WTC11 (cell line): ENCODE measurements at regions not wholly inside any gene's neighbourhood (a gene's known extent, or its start where the extent isn't known, plus 50 kb on each side); places are given as distances from the start of the nearest gene placed in this dataset.
A peak's percentile ranks its signal among the peaks of the same experiment; 100 is the strongest.
"Not testable (repeated sequence)": the region's sequence is repeated elsewhere in the genome, so short reads cannot be mapped to it uniquely, and the experiment has no call there.

Source experiments
- ATAC-seq: fragments of 200-7000 bp; cut with Tn5 transposase; 2 replicates; pipeline ENCODE4 v1.10.0; 2021; ENCODE audit warnings: mild to moderate bottlenecking, moderate library complexity
- CTCF ChIA-PET: fragments of 300-600 bp; sonication (Branson Sonifier 250); formaldehyde crosslinking; loops from one replicate; lab custom pipeline; 2021; ENCODE audit warnings: antibody characterized with exemption; lab: Charles Lee
- POLR2A ChIA-PET: fragments of 350-600 bp; sonication (Branson Sonifier 250); formaldehyde crosslinking; loops from one replicate; lab custom pipeline; 2021; ENCODE audit warnings: antibody characterized with exemption; lab: Charles Lee
- DNase-seq: peaks from one replicate; pipeline ENCODE4 v3.0.0; 2021; ENCODE audit warnings: low spot score
- H3K27ac Mint-ChIP-seq: 2 replicates; pipeline ENCODE4 v1.8.0; 2021; ENCODE audit warnings: mixed read lengths
- H3K27me3 Mint-ChIP-seq: 2 replicates; pipeline ENCODE4 v1.8.0; 2021; ENCODE audit warnings: low read depth, mild to moderate bottlenecking, moderate library complexity, mixed read lengths
- H3K36me3 Mint-ChIP-seq: 2 replicates; pipeline ENCODE4 v1.8.0; 2021; ENCODE audit warnings: mixed read lengths
- H3K4me1 Mint-ChIP-seq: 2 replicates; pipeline ENCODE4 v1.8.0; 2022; ENCODE audit warnings: mixed read lengths
- H3K4me3 Mint-ChIP-seq: 2 replicates; pipeline ENCODE4 v1.8.0; 2021; ENCODE audit warnings: mild to moderate bottlenecking, moderate library complexity, mixed read lengths
- H3K9me3 Mint-ChIP-seq: 2 replicates; pipeline ENCODE4 v1.8.0; 2021; ENCODE audit warnings: mixed read lengths
- ATF1 ChIP-seq: sonication (generic); formaldehyde crosslinking; IDR thresholded peaks from 2 replicates; pipeline ENCODE4 v1.8.1; 2023; ENCODE audit warnings: mild to moderate bottlenecking, moderate library complexity, missing genetic modification reagents
- CREB1 ChIP-seq: sonication (generic); formaldehyde crosslinking; IDR thresholded peaks from 2 replicates; pipeline ENCODE4 v1.8.0; 2023; ENCODE audit warnings: mild to moderate bottlenecking, missing genetic modification reagents
- EMX1 ChIP-seq: fragments of 250-450 bp; sonication (Bioruptor Pico); IDR thresholded peaks from 2 replicates; pipeline ENCODE4 v1.8.0; 2021; ENCODE audit warnings: mild to moderate bottlenecking
- JUN ChIP-seq: sonication (generic); formaldehyde crosslinking; IDR thresholded peaks from 2 replicates; pipeline ENCODE4 v1.8.0; 2023; ENCODE audit warnings: mild to moderate bottlenecking, missing genetic modification reagents
- PRRX2 ChIP-seq: fragments of 250-450 bp; sonication (Bioruptor Pico); IDR thresholded peaks from 2 replicates; pipeline ENCODE4 v1.8.0; 2021; ENCODE audit warnings: mild to moderate bottlenecking
- RORB ChIP-seq: fragments of 250-450 bp; sonication (Bioruptor Pico); IDR thresholded peaks from 2 replicates; pipeline ENCODE4 v1.9.0; 2021; ENCODE audit warnings: mild to moderate bottlenecking
- ZNF423 ChIP-seq: fragments of 250-450 bp; sonication (Bioruptor Pico); IDR thresholded peaks from 2 replicates; pipeline ENCODE4 v2.1.2; 2022; ENCODE audit warnings: mild to moderate bottlenecking, moderate library complexity
- TF ChIP-seq, protein P1 (sequence below): sonication (generic); formaldehyde crosslinking; IDR thresholded peaks from 2 replicates; pipeline ENCODE4 v1.8.1; 2022; ENCODE audit warnings: low read depth, mild to moderate bottlenecking, moderate library complexity, missing genetic modification reagents, borderline replicate concordance
- TF ChIP-seq, protein P2 (sequence below): fragments of 250-450 bp; sonication (Bioruptor Pico); conservative IDR thresholded peaks from 2 replicates; pipeline ENCODE4 v1.9.0; 2021; ENCODE audit warnings: mild to moderate bottlenecking
- TF ChIP-seq, protein P3 (sequence below): sonication (generic); formaldehyde crosslinking; IDR thresholded peaks from 2 replicates; pipeline ENCODE4 v1.8.0; 2022; ENCODE audit warnings: missing genetic modification reagents
- TF ChIP-seq, protein P4 (sequence below): fragments of 250-450 bp; sonication (Bioruptor Pico); IDR thresholded peaks from 2 replicates; pipeline ENCODE4 v1.8.0; 2021; ENCODE audit warnings: mild to moderate bottlenecking

DNA sequence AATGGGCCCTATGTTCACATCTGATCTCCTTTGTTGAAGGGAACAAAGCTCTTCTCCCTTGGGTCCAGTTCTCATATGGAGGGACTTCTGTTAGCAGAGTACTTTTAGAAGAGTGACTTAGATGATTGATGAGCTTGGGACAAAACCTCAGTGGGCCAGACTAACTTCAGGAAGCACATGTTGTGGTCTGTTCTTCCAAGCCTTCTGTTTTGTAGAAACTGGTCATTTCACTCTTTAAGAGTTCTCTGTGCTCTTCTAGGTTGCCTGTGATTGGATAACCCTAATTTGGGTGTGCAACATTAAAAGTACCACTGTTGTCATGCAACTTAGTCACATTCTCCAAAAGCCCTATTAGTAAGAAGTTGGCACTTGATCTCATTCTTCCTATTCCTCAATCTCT lies 183.5 kb upstream of the ACO1 start (continued):
- TF ChIP-seq, protein P1, sequence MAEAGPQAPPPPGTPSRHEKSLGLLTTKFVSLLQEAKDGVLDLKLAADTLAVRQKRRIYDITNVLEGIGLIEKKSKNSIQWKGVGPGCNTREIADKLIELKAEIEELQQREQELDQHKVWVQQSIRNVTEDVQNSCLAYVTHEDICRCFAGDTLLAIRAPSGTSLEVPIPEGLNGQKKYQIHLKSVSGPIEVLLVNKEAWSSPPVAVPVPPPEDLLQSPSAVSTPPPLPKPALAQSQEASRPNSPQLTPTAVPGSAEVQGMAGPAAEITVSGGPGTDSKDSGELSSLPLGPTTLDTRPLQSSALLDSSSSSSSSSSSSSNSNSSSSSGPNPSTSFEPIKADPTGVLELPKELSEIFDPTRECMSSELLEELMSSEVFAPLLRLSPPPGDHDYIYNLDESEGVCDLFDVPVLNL: no peak
- no peak for TF ChIP-seq PRRX2 (CRISPR knock-in tag)

DNA sequence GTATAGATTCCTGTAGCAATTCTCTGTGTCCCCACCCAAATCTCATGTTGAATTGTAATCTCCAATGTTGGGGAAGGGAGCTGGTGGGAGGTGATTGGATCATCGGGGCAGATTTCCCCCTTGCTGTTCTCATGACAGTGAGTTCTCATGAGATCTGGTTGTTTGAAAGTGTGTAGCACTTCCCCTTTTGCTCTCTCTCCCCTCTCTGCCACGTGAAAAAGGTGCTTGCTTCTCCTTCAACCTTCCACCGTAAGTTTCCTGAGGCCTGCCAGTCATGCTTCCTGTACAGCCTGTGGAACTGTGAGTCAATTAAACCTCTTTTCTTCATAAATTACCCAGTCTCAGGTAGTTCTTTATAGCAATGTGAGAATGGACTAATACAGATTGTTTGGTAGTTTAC lies 175.3 kb upstream of the ACO1 start:
- H3K36me3 Mint-ChIP-seq, H3K27ac Mint-ChIP-seq, DNase-seq, H3K27me3 Mint-ChIP-seq, CTCF ChIA-PET, H3K4me3 Mint-ChIP-seq, ATAC-seq, H3K4me1 Mint-ChIP-seq, POLR2A ChIA-PET: not testable (repeated sequence)
- peaks cover 16% of the 10 kb centered on the region for H3K9me3 Mint-ChIP-seq

DNA sequence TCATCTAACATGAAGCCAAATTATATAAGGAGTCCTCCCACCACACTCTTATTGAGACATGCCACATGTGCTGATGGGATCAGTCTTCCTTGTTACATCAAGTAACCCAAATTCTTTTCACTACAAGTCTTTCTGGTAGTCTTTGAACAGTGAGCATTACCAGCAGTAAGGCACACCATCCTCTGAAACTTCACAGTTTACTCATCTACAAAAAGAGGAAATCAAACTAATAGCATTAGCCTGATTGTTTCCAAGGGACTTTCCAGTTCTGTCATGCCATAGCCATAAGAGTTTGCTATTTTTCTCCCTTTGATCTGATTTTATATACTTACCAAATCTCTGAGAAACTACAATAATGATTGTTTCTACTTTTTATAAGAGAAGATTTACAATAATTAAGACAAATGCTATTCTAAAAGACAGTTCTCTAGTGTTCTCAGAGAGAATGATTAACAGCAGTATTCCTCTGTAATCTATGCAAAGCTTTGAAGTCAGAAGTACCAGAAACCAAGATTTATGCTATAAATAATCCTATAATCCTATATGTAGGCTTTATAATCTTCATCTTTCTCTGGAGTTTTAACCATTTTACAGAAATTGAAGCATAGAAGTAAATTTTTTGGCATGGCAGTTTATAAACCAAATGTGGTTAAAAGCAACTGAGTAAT lies 166.2 kb upstream of the ACO1 start:
- H3K9me3 Mint-ChIP-seq: peaks cover 32% of the 10 kb centered on the region
- H3K27ac Mint-ChIP-seq: 0 out of 2 replicates have a peak overlapping the region, but pooled peaks have one; percentile 0
- H3K36me3 Mint-ChIP-seq: peaks cover 29% of the 10 kb centered on the region
- DNase-seq (no peak), ATAC-seq (no peak)
- no peak overlapping the region for H3K4me3 Mint-ChIP-seq
- H3K27me3 Mint-ChIP-seq: no peaks in the 10 kb centered on the region; the same call in none of the 2 replicates
- peaks cover 29% of the 10 kb centered on the region for H3K4me1 Mint-ChIP-seq
- TF ChIP-seq RORB (CRISPR knock-in tag) (no peak), JUN (no peak), ATF1 (CRISPR knock-in tag) (no peak), EMX1 (CRISPR knock-in tag) (no peak)
- TF ChIP-seq, protein P2, sequence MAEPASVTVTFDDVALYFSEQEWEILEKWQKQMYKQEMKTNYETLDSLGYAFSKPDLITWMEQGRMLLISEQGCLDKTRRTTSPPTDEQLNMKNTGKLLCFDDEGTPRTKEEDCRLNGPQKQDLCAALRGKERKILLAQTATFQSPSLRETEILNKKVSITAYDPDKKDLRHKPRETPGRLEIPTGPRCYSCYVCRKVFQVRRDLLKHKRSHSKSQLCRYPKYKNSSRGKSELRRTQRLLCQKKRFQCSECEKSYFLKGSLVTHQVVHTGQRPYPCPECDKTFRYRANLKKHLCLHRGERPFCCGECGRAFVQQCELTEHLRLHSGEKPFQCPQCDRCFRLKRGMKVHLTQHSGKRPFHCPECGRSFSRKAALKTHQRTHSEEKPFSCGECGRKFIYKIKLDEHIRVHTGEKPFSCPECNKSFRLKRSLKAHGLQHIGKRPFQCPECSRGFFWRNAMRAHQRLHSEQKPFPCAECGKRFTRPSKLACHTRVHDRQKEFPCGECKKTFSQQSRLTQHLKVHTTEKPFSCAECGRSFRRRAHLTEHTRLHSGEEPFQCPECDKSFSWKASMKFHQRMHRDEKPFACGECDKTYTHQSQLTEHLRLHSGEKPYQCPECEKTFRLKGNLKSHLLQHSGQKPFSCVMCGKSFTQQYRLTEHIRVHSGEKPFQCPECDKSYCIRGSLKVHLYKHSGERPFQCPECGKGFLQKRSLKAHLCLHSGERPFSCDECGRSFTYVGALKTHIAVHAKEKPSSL (CRISPR knock-in tag): no peak
- CTCF ChIA-PET: no interaction called here
- POLR2A ChIA-PET: no interaction called here

DNA sequence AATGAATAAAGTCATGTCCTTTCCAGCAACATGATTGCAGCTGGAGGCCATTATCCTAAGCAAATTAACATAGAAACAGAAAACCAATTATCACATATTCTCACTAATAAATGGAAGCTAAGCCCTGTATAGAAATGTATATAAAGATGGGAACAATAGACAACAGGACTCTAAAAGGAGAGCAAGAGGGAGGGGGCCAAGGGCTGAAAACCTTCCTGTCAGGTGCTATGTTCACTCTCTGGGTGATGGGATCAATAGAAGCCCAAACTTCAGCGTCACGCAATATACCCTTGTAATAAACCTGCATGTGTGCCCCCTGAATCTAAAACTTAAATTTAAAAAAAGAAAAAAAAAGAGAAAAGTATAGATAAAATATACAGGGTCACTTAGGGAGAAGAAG lies 163.7 kb upstream of the ACO1 start:
- H3K4me1 Mint-ChIP-seq: peaks cover 29% of the 10 kb centered on the region
- CTCF ChIA-PET: no interaction called here
- DNase-seq: no peak
- TF ChIP-seq ZNF423 (CRISPR knock-in tag) (no peak), EMX1 (CRISPR knock-in tag) (no peak), CREB1 (CRISPR knock-in tag) (no peak), PRRX2 (CRISPR knock-in tag) (no peak)
- TF ChIP-seq, protein P3, sequence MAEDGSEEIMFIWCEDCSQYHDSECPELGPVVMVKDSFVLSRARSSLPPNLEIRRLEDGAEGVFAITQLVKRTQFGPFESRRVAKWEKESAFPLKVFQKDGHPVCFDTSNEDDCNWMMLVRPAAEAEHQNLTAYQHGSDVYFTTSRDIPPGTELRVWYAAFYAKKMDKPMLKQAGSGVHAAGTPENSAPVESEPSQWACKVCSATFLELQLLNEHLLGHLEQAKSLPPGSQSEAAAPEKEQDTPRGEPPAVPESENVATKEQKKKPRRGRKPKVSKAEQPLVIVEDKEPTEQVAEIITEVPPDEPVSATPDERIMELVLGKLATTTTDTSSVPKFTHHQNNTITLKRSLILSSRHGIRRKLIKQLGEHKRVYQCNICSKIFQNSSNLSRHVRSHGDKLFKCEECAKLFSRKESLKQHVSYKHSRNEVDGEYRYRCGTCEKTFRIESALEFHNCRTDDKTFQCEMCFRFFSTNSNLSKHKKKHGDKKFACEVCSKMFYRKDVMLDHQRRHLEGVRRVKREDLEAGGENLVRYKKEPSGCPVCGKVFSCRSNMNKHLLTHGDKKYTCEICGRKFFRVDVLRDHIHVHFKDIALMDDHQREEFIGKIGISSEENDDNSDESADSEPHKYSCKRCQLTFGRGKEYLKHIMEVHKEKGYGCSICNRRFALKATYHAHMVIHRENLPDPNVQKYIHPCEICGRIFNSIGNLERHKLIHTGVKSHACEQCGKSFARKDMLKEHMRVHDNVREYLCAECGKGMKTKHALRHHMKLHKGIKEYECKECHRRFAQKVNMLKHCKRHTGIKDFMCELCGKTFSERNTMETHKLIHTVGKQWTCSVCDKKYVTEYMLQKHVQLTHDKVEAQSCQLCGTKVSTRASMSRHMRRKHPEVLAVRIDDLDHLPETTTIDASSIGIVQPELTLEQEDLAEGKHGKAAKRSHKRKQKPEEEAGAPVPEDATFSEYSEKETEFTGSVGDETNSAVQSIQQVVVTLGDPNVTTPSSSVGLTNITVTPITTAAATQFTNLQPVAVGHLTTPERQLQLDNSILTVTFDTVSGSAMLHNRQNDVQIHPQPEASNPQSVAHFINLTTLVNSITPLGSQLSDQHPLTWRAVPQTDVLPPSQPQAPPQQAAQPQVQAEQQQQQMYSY (CRISPR knock-in tag): no peak
- TF ChIP-seq, protein P4, sequence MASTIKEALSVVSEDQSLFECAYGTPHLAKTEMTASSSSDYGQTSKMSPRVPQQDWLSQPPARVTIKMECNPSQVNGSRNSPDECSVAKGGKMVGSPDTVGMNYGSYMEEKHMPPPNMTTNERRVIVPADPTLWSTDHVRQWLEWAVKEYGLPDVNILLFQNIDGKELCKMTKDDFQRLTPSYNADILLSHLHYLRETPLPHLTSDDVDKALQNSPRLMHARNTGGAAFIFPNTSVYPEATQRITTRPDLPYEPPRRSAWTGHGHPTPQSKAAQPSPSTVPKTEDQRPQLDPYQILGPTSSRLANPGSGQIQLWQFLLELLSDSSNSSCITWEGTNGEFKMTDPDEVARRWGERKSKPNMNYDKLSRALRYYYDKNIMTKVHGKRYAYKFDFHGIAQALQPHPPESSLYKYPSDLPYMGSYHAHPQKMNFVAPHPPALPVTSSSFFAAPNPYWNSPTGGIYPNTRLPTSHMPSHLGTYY (CRISPR knock-in tag): no peak
- TF ChIP-seq, all 79 proteins: peak for 0
- Mint-ChIP-seq H3K27ac (no peak overlapping the region), H3K36me3 (peaks cover 14% of the 10 kb centered on the region), H3K9me3 (peaks cover 13% of the 10 kb centered on the region), H3K27me3 (no peaks in the 10 kb centered on the region; the same call in 1 of the 2 replicates), H3K4me3 (no peak overlapping the region)
- POLR2A ChIA-PET: no interaction called here
- ATAC-seq: peak; percentile 36; the same call in 1 of the 2 replicates
